Fibroblast of pulmonary artery (primary cell): ENCODE measurements at regions not wholly inside any gene's neighbourhood (a gene's known extent, or its start where the extent isn't known, plus 50 kb on each side); places are given as distances from the start of the nearest gene placed in this dataset.

Experiments used
- DNase-seq: peaks from one replicate; pipeline ENCODE4 v3.0.0-alpha.2; 2010; ENCODE audit warnings: low read depth
- H3K4me3 ChIP-seq: replicated peaks from 2 replicates; pipeline ENCODE4 v1.5.1; 2011; ENCODE audit warnings: low read depth, mild to moderate bottlenecking, control low read depth, low read length, moderate library complexity
- TF ChIP-seq, protein P1 (sequence below): IDR thresholded peaks from 2 replicates; pipeline ENCODE4 v1.5.1; 2011; ENCODE audit warnings: mild to moderate bottlenecking, control low read depth, low read length, inconsistent platforms; ENCODE audit errors: missing control alignments

DNA sequence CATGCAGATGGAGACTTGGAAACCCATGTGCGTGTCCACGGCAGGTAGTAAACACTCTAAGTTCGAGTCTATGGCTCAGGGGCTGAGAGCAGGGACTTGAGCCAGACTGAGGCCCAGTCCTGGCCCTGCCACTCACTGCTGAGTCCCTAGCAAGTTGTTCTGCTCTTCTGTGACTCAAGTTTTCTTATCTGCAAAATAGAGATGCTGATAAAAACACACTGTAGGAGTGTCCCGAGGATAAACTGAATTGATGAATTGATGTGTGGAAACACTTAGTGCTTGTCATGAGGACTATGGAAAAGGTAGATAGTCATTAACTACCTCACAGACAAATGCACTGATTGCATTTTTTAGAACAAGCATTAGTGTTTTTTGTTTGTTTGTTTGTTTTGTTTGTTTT is 73.2 kb downstream of the BOLA3 start:
- DNase-seq, result no peak
- no peak overlapping the region for H3K4me3 ChIP-seq
- TF ChIP-seq, protein P1, sequence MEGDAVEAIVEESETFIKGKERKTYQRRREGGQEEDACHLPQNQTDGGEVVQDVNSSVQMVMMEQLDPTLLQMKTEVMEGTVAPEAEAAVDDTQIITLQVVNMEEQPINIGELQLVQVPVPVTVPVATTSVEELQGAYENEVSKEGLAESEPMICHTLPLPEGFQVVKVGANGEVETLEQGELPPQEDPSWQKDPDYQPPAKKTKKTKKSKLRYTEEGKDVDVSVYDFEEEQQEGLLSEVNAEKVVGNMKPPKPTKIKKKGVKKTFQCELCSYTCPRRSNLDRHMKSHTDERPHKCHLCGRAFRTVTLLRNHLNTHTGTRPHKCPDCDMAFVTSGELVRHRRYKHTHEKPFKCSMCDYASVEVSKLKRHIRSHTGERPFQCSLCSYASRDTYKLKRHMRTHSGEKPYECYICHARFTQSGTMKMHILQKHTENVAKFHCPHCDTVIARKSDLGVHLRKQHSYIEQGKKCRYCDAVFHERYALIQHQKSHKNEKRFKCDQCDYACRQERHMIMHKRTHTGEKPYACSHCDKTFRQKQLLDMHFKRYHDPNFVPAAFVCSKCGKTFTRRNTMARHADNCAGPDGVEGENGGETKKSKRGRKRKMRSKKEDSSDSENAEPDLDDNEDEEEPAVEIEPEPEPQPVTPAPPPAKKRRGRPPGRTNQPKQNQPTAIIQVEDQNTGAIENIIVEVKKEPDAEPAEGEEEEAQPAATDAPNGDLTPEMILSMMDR, result no peak

DNA sequence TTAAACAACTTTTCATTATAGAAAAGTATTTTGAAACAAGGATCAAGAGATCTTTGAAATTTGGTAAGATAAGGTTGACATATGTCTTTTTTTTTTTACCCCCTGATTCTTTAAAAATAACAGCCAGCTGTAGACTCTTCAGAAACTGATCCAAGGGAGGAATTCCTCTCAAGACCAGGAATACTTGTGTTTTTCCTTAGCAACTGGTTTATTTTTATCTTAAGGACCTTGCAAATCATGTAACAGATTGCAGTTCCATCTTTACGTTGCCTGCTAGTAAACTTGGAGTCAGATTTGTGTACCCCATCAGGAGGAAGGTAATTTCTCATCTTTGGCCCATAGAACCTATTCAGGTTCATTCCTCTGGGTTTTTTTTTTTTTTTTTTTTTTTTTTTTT is 71.6 kb downstream of the BOLA3 start:
- TF ChIP-seq, protein P1, result no peak

DNA sequence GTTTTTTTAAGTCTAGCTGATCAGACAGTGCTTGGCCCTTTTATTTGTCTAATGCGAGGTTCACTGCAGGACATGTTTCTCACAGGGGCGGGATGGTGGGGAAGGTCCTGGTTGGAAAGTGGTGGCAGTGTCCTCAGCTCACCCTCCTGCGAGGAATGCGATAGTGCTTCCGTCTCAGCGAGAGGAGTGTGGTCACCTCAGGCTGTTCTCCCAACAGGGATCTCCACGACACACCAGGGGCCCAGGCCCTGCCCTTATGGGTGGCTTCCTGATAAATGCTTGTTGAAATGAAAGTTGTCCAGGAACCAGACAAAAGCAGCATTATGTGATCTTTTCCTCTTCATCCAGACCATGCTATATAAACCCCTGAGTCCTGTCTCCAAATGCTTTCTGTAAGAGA is 70.1 kb downstream of the BOLA3 start:
- no peak overlapping the region for H3K4me3 ChIP-seq
- TF ChIP-seq, protein P1, result no peak
- DNase-seq, result no peak

More for the DNA sequence above, 71.6 kb downstream of the BOLA3 start:
- no peak overlapping the region for H3K4me3 ChIP-seq
- DNase-seq, result no peak

DNA sequence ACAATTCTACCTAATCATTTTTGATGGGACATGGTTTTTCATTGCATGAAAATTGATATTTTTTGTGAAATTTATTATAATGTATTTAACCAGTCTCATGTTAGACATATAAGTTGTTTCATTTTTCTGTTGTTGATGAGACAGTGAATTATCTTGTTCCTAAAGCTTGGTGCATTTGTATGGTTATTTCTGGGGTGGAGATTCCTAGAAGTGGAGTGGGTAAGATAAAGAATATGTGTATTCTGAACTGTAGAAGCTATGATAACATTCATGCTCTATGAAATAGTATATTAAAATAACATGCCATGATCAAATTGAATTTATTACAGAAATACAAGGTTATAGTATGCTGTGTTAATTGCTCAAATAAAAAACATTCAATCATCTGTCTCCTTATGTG is 69.2 kb downstream of the BOLA3 start:
- no peak overlapping the region for H3K4me3 ChIP-seq
- no peak for DNase-seq
- TF ChIP-seq, protein P1, result no peak

DNA sequence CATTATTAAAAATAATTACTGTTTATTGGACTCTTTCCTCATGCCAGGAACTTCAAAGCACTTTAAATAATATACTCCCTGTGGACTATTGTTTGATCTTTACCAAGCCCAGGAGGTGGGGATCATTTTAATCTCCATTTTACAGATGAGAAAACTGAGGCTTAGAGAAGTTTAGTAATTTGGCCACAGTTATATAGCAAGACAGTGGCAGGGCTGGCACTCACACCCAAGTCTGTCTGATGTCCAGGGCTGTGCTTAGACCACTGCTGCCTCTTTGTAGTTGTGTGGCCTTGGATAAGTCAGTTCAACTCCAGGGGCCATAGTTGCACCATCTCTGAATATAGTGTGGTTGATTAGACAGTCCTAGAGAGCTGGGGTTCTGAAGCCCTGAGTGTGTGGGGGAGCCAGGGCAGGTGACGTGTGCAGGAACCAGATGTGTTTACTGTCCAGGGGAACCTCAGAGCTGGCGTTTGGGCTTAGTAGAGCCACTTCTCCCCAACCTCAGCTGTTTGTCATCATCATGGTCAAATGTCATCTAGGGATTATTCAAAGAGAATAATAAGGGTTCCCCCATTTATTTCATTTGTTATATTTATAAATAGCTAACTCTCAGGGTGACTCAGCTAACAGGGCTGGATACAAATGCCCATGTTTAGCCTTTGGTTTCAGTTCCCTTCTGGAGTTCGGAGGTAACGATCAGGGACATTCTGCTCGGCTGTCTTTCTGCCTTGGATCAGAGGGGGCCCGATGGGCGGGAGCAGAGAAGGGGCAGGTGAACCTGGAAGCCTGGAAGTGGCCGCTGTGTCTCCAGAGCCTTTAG is 68.0 kb downstream of the BOLA3 start:
- DNase-seq, result no peak
- TF ChIP-seq, protein P1, result no peak
- H3K4me3 ChIP-seq, result no peak overlapping the region

DNA sequence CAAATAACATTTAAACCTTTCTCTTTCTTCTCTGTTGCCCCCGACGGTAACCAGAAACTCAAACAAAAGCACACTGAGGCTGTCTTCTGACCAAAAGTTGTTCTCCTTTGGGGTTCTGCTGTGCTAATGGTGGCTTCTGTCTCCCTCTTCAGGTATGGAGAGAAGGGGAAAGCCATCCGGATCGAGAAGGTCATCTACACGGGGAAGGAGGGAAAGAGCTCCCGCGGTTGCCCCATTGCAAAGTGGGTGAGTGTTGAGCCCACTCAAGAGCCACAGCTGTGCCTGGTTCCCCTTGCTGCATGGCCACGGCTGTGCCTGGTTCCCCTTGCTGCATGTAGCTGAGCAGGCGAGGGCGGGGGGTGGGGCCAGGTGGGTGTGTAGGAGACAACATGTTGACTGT is 67.4 kb downstream of the BOLA3 start:
- TF ChIP-seq, protein P1, result peak; percentile 10
- H3K4me3 ChIP-seq, result no peak overlapping the region
- DNase-seq, result no peak

DNA sequence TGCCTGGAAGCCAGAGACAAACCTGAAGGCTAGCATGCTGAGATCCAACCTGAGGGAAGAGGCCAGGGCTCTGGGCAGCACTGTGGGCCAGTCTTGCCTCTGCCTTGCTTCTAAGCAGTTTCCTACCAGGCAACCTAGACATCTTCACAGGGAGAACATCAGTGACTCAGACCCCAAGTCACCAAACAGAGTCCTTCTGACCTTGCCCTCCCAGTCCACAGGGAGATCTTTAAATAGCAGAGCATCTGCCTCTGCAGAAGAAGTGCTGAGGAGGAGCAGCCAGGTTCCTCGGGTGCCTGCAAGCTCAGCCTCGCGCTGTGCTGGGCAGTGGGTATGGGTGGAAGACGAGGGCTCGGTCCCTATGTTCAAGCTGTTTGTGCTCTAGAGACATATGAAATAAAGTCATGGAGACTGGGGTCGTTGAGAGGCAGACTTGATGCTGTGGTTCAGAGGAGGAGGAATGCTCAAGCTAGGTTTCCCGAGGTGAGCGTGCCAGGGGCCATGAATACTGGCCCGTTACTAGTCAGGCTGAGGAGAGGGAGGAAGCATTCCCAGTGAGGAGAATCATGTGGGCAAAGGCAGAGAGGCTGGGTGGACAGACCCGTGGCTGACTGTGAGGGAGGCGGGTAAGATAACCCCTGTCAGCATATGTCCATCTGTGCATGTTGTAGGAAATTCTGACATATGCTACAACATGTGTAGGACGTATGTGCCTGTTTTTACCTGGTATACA is 66.5 kb downstream of the BOLA3 start:
- TF ChIP-seq, protein P1, result no peak
- no peak overlapping the region for H3K4me3 ChIP-seq
- DNase-seq, result no peak
